ENCODE measurements at regions not wholly inside any gene's neighbourhood (a gene's known extent, or its start where the extent isn't known, plus 50 kb on each side); places are given as distances from the start of the nearest gene placed in this dataset.
"Not testable (repeated sequence)": the region's sequence is repeated elsewhere in the genome, so short reads cannot be mapped to it uniquely, and the experiment has no call there.

DNA sequence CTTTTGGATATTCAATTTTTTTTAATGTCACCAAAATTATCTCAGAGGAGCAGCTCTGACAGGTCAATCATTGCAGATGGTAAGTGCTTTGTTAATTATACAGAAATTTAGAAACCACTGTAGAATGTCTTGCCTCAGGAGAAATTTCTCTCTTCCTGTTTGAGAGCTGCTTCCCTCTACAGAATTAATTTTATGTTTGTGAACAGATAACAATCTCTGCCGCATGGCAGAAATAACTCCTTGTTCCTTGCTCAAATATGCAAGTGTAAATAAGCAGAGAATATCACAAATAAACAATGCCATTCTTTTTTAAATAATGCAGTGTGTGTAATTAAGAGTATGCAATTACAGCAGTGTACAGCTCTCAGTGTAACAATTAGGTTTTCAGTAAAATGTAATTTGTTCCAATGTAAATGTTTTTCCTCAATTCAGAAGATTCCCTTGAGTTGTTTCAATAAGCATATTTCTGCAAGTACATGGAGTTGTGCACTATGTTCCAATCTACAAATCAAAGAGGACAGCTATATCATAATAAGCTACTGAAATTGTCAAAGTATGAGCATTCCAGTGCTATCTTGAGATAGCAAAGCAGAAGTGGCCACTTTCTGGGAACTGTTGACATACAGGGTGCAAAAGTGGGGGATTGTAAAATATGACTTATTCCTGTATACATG lies 1012.8 kb downstream of the MAT2B start:
- no peak for DNase-seq (ENCODE audit: low spot score)

DNA sequence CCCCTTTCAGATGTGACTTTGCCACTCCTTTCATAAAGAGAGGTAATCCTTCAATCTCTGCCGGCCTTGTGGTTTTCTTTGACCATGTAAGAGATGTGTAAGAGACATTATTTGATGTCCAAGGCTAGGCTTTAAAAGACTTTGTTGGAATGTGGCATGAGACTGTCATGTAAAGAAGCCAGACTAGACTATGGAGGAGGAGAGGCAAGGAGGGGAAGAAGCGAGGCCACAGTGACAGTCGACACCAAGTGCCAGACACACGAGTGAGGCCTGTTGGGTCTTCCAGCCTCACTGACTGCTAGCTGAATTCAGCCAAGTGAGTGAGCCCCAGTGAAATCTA lies 1013.3 kb downstream of the MAT2B start:
- no peak for DNase-seq (ENCODE audit: low spot score)

DNA sequence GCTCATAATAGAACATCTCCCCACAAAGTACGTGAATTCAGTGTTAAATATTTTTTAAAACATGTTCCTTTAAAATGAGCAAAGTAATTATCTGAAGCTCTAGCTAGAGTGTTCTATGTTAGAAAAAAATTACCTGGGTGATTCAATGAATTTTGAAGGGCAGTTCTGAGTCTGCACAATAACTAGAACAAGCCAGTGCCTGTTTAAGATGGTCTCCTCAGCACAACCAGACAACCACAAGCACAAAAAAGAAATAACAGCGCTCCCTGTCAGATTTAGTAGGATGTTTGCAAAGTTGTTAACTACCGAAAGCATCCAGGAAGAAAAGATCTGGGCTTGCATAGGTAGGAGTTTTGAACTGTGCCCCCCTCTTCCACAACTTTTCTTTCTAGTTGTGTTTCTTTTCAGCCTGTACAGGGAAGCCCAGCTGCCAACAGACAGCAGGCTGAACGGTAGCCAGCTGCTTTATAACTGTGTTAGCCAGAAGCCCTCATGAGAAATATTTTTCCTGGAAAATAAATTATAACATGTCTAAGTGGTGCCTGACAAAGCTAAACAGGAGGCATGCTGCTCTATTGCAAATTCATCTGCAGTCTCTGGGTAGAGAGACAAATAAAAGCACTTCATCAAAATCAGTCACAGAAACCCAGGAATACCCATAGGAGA lies 1026.9 kb downstream of the MAT2B start:
- DNase-seq (ENCODE audit: low spot score) = no peak

DNA sequence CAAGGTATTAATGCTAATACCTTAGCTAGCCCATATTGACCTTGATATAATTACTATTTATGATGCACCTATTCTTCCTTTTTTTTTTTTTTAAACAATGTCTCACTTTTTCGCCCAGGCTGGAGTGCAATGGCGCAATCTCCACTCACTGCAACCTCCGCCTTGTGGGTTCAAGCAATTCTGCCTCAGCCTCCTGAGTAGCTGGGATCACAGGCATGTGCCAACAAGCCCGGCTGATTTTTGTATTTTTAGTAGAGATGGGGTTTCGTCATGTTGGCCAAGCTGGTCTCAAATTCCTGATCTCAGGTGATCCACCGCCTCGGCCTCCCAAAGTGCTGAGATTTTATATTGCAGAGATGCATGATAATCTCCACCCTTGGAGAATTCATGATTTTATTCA lies 1028.0 kb downstream of the MAT2B start:
- DNase-seq (ENCODE audit: low spot score) = not testable (repeated sequence)

DNA sequence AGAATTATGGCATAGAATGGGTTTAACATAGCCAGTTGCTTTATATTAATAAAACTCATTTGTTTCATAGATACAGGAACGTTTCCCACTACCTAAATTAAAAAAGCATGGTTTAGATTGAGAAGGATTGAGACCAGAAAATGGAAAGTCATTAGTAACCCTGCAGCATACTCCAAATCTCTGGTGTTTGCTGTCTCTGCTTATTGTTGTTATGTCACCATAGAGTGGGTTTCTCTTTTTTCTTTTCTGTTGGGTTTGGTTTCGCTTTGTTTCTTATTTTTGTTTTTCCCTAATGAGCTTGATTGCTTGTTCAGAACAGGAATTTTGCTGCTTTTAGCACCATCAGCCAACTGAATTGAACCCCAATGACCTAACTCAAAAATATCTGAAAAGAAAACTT lies 1034.8 kb downstream of the MAT2B start:
- no peak for DNase-seq (ENCODE audit: low spot score)

DNA sequence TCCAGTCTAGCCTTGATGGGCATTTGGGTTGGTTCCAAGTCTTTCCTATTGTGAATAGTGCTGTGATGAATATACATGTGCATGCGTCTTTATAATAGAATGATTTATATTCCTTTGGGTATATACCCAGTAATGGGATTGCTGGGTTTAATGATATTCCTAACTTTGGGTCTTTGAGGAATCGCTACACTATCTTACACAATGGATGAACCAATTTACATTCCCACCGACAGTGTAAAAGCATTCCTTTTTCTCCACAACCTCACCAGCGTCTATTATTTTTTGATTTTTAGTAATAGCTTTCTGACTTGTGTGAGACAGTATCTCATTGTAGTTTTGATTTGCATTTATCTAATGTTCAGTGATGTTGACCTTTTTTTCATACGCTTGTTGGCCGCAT lies 1040.1 kb downstream of the MAT2B start:
- DNase-seq (ENCODE audit: low spot score) = no peak

DNA sequence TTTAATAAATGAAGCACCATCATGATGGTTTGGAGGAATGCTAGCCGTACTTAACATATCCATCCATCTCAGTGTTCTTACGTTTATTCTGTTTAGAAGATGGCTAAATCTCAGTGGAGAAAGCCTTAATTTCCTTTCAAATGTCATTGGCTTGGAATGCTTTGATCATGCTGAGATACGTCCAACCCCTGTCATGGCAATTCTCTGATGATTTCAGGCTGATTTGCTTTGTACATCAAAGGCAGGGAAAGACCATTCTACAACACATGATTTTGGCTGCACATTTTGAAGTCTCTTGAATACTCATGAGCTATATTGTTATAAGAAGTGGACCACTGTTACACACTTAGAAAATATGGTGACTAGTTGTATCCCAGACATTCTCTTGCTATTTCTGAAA lies 1048.4 kb downstream of the MAT2B start:
- no peak for DNase-seq (ENCODE audit: low spot score)

DNA sequence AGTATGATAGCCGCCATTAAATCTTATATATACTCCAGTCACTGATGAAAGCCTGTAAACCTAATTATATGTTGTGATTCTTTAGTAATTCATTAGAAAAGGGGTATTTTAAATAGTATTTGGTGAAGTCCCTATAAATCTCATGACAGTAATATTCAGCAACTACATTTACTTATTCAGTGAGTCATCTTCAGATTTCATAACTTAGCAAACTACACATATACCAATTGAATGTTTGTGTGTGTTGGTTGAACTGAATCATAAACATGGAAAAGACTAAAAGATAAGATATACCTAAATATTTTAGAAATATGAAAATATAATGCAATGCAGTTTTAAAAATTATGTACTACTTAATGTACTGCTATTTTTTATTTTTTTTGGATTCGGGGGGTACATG lies 1050.4 kb downstream of the MAT2B start:
- DNase-seq (ENCODE audit: low spot score) = no peak

DNA sequence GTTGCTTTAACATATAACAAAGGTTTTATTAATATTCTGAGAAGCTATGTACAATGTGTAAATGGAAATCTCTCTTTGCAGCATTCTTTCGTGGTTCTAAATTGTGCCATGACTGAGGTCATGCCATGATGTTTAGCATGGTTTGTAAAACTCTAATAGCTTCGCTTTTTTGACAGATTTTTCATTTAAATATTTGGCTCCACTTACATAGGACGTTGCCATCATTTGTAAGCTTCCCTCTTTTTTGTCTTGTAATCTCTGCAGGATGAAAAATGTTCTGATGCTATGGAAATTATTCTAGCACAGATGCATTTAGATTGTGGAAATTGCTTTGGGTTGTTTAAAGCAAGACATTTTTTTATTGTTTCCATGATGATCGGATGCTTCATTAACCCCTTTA lies 1054.8 kb downstream of the MAT2B start:
- DNase-seq (ENCODE audit: low spot score) = no peak

DNA sequence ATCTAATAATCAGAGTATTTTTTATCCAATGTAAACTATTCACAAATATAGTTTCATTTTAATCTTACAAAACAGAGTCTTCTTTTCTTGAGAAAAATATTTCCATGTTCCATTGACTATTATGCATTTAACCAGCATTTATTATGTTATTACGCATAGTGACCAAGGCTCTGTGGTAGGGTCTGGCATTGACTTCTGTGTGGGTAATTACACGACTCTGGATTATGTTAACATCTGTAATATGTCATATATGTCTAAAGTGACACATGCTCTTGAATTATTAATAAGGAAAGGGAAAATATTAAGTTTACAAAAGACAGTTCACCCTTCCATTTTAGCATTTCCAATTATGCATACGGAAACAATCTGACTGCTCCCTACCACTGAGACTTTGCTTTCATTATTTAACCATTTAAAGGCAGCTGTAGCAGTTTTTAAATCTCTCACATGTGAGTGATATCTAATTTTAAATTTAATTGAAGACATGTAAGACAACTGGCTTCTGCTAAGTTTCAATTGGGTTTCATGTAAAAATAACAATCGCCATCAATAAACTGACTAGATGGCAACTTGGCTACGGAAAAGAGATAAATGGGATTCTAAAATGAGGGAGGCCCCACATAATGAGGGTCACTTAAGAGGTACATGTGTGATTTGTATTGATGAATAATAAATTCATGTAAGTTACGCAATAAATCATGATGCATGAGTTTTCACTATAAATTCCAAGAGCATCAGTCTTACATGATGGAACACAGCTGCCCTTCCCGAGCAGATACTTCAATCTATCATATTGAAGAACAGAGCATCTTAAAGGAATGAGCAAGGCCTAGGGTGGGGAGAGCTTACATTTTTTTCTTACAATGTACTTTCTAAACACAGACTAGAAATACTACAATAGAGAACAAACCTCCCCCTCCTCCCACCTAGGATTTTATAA lies 1056.8 kb downstream of the MAT2B start:
- no peak for DNase-seq (ENCODE audit: low spot score)

DNA sequence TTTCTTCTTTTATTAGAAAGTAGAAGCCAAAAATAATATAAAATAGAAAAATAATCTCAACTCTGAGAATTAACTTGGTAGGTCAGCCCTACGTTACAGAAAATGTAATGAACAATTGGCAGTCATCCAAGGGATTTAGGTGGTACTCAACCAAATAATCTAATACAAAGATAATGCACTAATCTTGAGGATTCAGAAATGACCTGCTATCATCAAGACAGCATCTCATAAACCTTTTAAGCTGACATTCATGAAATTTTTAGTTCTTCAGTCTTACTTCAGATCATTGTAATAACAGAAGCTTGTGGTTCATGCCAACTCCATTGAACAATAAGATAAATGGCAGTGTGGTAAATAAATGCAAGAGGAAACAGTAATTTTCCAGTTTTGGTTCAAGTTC lies 1058.0 kb downstream of the MAT2B start:
- DNase-seq (ENCODE audit: low spot score) = no peak

DNA sequence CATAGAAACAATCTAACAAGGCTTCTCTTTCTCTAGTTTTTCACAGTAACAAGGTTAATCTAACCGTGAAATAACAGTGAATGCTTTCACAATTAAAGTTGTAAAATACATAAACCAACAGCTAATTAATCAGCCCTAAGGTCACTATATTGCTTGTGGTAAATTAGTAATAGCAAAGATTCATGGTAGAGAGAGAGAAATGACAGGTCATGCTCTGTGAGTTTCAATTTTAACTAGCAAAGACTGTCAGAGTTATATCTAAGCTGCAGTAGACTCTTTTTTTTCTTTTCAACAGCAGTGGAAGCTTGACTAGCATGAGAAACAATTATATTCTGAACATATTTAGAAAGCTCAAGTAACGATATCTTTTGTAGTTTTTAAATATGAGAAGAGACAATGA lies 1068.0 kb downstream of the MAT2B start:
- no peak for DNase-seq (ENCODE audit: low spot score)

DNA sequence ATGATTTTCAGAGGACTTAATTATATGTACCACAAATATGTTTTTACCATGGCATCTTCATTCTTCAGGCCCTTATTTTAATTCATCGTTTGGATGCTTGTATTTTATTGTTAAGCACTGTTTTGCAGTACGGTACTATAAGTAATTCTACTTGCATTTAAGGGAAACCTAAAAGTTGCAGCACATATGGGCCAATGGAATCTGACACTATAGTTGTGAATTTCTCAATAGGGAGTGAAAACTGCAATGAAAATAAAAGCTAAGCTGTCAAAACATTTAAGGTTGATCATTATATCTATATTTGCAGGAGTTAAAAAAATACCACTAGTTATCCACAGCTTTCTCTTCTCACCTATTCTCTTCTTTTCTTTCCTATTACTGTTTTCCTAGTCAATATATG lies 1071.8 kb downstream of the MAT2B start:
- DNase-seq (ENCODE audit: low spot score) = no peak

DNA sequence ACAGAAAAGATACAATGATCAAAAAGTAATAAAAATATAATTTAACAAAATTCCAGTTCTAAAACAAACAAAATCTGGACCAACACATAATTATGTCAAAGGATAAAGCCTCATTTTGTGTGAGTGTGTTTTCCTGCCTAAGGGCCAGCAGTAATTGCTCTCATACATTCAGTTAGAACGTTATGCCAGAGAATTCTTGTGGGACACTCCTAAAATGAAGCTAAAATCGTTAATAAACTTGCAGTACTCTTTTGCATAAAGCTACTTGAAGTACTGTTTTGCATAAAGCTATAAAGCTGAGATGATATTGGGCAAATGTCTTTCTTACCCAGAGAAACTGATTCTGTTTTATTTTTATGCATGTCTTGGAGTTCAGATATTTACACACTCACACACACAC lies 1072.3 kb downstream of the MAT2B start:
- DNase-seq (ENCODE audit: low spot score) = no peak

DNA sequence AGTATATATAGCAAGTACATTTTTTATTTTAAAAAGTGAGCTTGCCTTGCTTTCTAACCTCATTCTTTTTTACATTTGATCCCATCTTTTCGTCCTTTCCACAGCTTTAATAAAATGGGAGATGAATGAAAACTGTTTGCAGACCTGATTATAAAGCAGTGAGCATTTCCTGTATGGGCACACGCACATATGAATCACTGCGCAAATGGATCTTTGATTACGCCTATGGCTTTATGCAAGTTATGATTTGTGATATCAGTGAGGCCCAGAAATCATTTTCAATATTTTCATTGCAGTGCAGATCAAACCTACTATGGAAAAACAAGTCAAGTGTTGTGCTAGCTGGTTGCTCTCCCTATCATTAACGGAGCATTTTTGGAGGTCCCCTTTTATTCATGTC lies 1073.0 kb downstream of the MAT2B start:
- DNase-seq (ENCODE audit: low spot score) = no peak

DNA sequence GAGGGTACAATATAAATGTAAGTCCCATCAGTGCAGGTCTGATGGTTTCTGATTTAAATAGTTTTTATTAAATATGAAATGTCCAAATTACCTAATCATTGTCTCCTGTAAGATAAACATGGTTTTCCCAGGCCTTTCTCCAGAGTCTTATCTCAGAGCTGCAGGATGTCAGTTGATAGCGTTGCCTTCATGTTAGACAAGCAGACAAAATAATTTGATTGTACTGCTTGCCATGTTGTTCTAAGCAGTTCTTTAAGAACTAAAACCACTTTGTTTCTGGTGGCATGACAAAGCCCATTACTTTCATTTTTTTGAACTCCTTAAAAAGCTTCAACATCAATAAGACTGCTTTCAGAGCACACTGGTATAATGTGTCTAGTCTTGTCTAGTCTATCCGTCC lies 1073.5 kb downstream of the MAT2B start:
- no peak for DNase-seq (ENCODE audit: low spot score)

DNA sequence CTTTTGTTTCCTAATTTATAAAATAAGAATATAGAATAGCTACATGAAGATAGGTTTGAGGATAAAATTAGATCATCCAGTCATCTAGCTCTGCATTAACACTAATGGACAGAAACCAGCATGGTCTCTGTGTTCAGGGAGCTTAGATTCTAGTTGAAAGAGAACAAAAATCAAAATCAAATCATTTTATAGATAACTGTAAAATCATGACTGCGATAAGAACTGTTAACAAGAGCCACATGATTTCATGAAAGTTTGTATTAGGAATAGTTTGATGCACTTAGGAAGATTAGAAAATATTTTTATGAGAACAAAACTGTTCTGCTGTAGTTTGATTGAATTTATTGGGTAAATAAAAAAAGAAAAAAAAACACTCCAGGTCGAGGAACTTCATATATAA lies 1074.7 kb downstream of the MAT2B start:
- no peak for DNase-seq (ENCODE audit: low spot score)

DNA sequence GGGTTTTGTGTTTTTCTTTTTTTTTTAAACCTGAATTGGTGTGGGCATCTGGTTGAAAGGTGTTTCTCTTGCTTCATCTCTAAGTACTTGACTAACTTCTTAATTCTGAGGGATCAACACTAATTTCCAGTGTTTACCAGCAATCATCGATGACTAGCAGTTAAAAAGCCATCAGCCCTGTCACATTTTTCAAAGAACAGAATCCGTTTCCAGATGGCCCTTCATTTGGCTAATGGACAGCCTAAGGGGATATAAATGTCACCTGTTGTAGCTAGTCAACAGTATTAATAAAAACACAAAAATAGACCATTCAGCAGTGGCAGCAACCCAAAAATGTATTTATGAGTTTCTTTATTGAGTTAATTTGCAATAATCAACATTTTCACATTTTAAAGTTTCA lies 1076.5 kb downstream of the MAT2B start:
- no peak for DNase-seq (ENCODE audit: low spot score)

DNA sequence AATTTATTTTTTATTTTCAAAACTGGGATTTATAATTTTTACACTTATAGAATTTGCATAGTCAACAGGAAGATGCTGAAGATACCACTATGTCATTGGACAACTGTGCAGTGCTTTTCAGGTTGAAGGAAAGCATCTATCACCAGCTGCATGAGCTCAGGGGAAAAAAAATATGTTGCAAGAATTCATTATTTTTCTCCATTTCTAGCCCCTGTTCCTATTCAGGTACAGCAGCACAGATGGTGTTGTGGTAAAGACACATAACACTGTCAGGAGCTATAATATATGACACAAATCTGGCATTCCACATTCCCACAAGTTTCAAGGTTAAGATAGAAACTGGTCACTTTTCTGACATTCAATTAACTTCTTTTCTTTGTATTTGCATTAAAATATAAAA lies 1088.6 kb downstream of the MAT2B start:
- no peak for DNase-seq (ENCODE audit: low spot score)

DNA sequence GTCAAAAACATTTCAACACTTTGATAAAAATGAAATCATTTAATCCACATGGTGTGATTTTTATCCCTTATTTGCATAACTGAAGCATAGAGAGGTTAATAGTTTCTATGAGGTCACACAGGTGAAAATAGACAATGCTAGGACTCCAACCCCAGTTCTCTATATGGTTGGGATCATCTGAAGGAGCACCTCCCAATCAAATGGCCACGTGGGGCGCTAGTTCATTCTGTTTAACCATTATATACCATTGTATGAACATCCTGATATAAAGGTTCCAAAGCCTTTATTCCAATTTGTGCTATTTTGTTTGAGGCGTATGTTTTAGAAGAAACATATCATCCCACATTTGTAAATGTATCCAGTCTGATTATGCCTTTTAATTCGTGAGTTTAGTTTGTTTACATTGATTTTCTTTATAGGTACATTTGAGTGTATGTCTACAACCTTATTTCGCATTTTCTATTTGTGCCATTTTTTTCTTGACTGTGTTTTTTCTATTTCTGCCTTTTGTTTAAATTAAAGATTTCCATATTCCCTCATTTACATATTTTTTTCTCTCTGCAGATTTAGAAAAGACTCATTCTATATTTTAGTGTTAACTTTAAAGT lies 1092.0 kb downstream of the MAT2B start:
- DNase-seq (ENCODE audit: low spot score) = no peak

DNA sequence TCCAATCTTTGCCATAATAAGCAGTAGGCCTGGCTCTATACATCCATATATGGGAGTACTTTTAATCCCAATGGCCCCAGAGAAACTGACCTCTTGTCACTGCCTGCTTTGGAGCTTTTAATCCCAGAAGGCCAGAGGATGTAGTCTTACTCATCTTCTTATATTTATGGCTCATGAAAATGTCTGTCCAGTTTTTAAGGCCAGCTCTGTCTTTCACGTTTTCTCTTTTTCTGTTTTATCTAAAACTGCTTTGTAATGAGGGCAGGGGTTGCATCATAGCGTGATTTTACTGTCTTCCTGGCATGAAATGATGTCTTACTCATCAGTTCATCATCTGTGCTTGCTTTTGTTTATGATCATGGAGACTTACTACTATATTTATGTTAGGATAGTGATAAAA lies 1094.9 kb downstream of the MAT2B start:
- no peak for DNase-seq (ENCODE audit: low spot score)

DNA sequence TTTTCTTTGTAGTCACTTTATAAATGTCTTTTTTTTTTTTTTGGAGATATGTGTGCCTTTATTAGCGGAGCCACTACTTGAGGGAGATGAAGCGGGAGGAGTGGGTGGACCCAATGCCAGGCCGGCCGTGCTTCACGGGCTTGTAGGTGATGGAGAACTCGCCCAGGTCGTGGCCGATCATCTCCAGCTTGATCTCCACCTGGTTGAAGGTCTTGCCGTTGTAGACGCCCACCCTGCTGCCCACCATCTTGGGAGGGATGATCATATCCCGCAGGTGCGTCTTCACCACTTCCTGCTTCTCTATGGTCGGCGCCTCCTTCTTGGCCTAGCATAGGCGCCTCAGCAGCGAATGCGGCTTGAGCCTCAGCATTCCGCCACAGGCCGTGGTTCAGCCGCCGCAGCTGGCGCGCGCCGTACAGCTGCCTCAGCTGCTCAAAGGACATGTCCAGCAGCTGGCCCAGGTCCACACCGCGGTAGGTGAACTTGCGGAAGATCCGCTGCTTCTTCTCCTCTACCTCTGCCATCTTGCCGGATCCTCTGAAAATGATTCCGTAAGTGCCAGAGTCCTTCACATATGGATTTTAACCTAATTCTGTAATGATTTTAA lies 1095.6 kb downstream of the MAT2B start:
- DNase-seq (ENCODE audit: low spot score) = no peak

All from HuH-7.5 (cell line).